Heart left ventricle (tissue), 16 donors: ENCODE measurements at regions not wholly inside any gene's neighbourhood (a gene's known extent, or its start where the extent isn't known, plus 50 kb on each side); places are given as distances from the start of the nearest gene placed in this dataset.

ENCODE experiments used
- ATAC-seq, 4 donors: fragments of 200-7000 bp; cut with Tn5 transposase; one replicate each; pipeline ENCODE4 v1.9.1; 2020 to 2022; ENCODE audit warnings: moderate library complexity in 4 of 4, mild to moderate bottlenecking in 3 of 4, moderate number of reproducible peaks in 1 of 4
- DNase-seq, 5 donors: peaks; one replicate each; pipeline ENCODE4 v3.0.0-alpha.2; 2020
- H3K27ac ChIP-seq, 12 donors: fragments of 200-600 bp; sonication (generic) in 4 of 12; one replicate each; pipeline versions ENCODE4 v1.5.0 to v1.8.0; 2016 to 2022; ENCODE audit warnings: mild to moderate bottlenecking in 2 of 12
- H3K27me3 ChIP-seq, 9 donors: fragments of 200-600 bp; sonication (generic) in 2 of 9; one replicate each; pipeline versions ENCODE4 v1.5.1 to v1.8.0; 2016 to 2022; ENCODE audit warnings: mild to moderate bottlenecking in 3 of 9
- H3K36me3 ChIP-seq, 9 donors: fragments of 200-600 bp; sonication (generic) in 2 of 9; one replicate each; pipeline versions ENCODE4 v1.5.0 to v1.8.0; 2018 to 2022; ENCODE audit warnings: mild to moderate bottlenecking in 2 of 9
- H3K4me1 ChIP-seq, 12 donors: fragments of 200-600 bp; sonication (generic) in 4 of 12; one replicate each; pipeline versions ENCODE4 v1.5.0 to v1.8.0; 2016 to 2022; ENCODE audit warnings: mild to moderate bottlenecking in 3 of 12
- H3K4me3 ChIP-seq, 12 donors: fragments of 200-600 bp; sonication (generic) in 4 of 12; one replicate each; pipeline versions ENCODE4 v1.5.0 to v1.8.0; 2017 to 2022; ENCODE audit warnings: mild to moderate bottlenecking in 9 of 12, moderate library complexity in 4 of 12
- H3K9me3 ChIP-seq, 12 donors: fragments of 200-600 bp; sonication (generic) in 4 of 12; one replicate each; pipeline versions ENCODE4 v1.5.0 to v1.8.0; 2016 to 2022; ENCODE audit warnings: mild to moderate bottlenecking in 1 of 12
- CTCF ChIP-seq, 12 donors: fragments of 200-600 bp; sonication (generic) in 4 of 12; IDR thresholded peaks; one replicate each; pipeline versions ENCODE4 v1.5.0 to v1.8.0; 2018 to 2022; ENCODE audit warnings: antibody characterized with exemption in 12 of 12, mild to moderate bottlenecking in 5 of 12
- POLR2A ChIP-seq, 2 donors: fragments of 450-650 bp; IDR thresholded peaks; one replicate each; pipeline ENCODE4 v1.6.1; 2017; ENCODE audit warnings: antibody characterized with exemption in 2 of 2, mild to moderate bottlenecking in 2 of 2, moderate library complexity in 2 of 2
- WGBS, 4 donors: extraction: QIAGEN DNeasy Blood & Tissue Kit in 2 of 4; methylation state at CpG; one replicate each; pipeline versions ENCODE4 v1.1.5 to v1.1.7; 2013 to 2018; 5-methylcytosine and 5-hydroxymethylcytosine counted together
- intact Hi-C, 10 donors: fragments of 100-400 bp; cut with DNase I; formaldehyde crosslinking; loops; one replicate each; pipeline versions ENCODE4 v1.11.1 to v1.14.2; 2022
- donor health status: ischemic (EF 13 %, LVEDD 7.1; RV severe dilation, severe dysfunction).
- donor health status: healthy with polysubstance abuse.
- donor health status: DM: no; HTN: yes; CAD: no.
- donor health status: DM: no; HTN: no; CAD: no.
- donor health status: ischemic (EF 25% LVEDD 6.9; RV normal size, moderate dysfunction).
- donor health status: ischemic (EF 25% LVEDD 5.7; RV mildly dilated, moderate dysfunction).
- donor health status: healthy.
- donor health status: DM: yes; HTN: yes; CAD: no.
- donor health status: ischemic (EF 35%, LVEDD 5.7; RV mildly dilated, moderate dysfunction).
- donor health status: nonischemic (EF 11% LVEDD 7.7; RV severe dilation, severe dysfunction).
- donor health status: DM: yes; HTN: yes; CAD: no.
- donor health status: PGD.
- donor health status: ischemic (EF 29% LVEDD 5.4; RV normal size, mild dysfunction).
- donor health status: nonischemic (EF 23%, LVEDD 6.1; RV moderate dilation, normal function).

GRCh38 chr5:120293796-120294195, 170.3 kb upstream of the PRR16 start:
- ATAC-seq (no peak), DNase-seq (no peak)
- 53 to 71% (median 54%) methylated on average over 3 of the region's 3 CpGs for WGBS, 4 donors
- Histone ChIP-seq H3K27me3 (no peaks in the 10 kb centered on the region), H3K27ac (no peak overlapping the region), H3K4me1 (peaks cover 0 to 7% (median 0%) of the 10 kb centered on the region in 12 donors), H3K9me3 (no peaks in the 10 kb centered on the region), H3K4me3 (no peak overlapping the region), H3K36me3 (no peaks in the 10 kb centered on the region)
- intact Hi-C loops = no loop called here
- TF ChIP-seq POLR2A (IDR thresholded peaks at IDR 0.05) (no peak), CTCF (IDR thresholded peaks at IDR 0.05) (no peak)

GRCh38 chr5:120297616-120298015, 166.5 kb upstream of the PRR16 start:
- no peaks in the 10 kb centered on the region for H3K9me3 ChIP-seq
- no peak for ATAC-seq

GRCh38 chr5:120298981-120299380, 165.1 kb upstream of the PRR16 start:
- intact Hi-C loops = no loop called here
- DNase-seq (no peak), ATAC-seq (no peak)
- Histone ChIP-seq H3K27me3 (no peaks in the 10 kb centered on the region), H3K9me3 (no peaks in the 10 kb centered on the region), H3K27ac (no peak overlapping the region), H3K4me1 (peaks cover 0 to 7% (median 0%) of the 10 kb centered on the region in 12 donors), H3K4me3 (no peak overlapping the region), H3K36me3 (no peaks in the 10 kb centered on the region)
- 68 to 80% (median 77%) methylated on average over 1 of the region's 1 CpG for WGBS, 4 donors
- TF ChIP-seq POLR2A (IDR thresholded peaks at IDR 0.05) (no peak), CTCF (IDR thresholded peaks at IDR 0.05) (no peak)

More at GRCh38 chr5:120297616-120298015, 166.5 kb upstream of the PRR16 start:
- H3K4me3 ChIP-seq = no peak overlapping the region
- no peak overlapping the region for H3K27ac ChIP-seq
- 70 to 80% (median 73%) methylated on average over 1 of the region's 1 CpG for WGBS, 4 donors
- DNase-seq = no peak
- TF ChIP-seq CTCF (IDR thresholded peaks at IDR 0.05) (no peak), POLR2A (IDR thresholded peaks at IDR 0.05) (no peak)
- H3K4me1 ChIP-seq = peaks cover 0 to 7% (median 0%) of the 10 kb centered on the region in 12 donors
- no peaks in the 10 kb centered on the region for H3K27me3 ChIP-seq
- intact Hi-C loops = no loop called here
- H3K36me3 ChIP-seq = no peaks in the 10 kb centered on the region

GRCh38 chr5:120304663-120305062, 159.4 kb upstream of the PRR16 start:
- no peaks in the 10 kb centered on the region for H3K27me3 ChIP-seq
- no peaks in the 10 kb centered on the region for H3K36me3 ChIP-seq
- no peak overlapping the region for H3K27ac ChIP-seq
- TF ChIP-seq CTCF (IDR thresholded peaks at IDR 0.05) (no peak), POLR2A (IDR thresholded peaks at IDR 0.05) (no peak)
- ATAC-seq (no peak), DNase-seq (no peak)
- intact Hi-C loops = no loop called here
- no peak overlapping the region for H3K4me3 ChIP-seq
- WGBS, 4 donors = 23 to 55% (median 33%) methylated on average over 2 of the region's 2 CpGs
- H3K9me3 ChIP-seq = no peaks in the 10 kb centered on the region
- H3K4me1 ChIP-seq = no peaks in the 10 kb centered on the region
